Stimulated activated CD4-positive, alpha-beta T cell treated with anti-CD3 and anti-CD28 coated beads, Interleukin-4, amount 100 ng/mL, for 1 hour (primary cell): ENCODE measurements at regions not wholly inside any gene's neighbourhood (a gene's known extent, or its start where the extent isn't known, plus 50 kb on each side); places are given as distances from the start of the nearest gene placed in this dataset.
"Not testable (repeated sequence)": the region's sequence is repeated elsewhere in the genome, so short reads cannot be mapped to it uniquely, and the experiment has no call there.

Source experiments
- DNase-seq: peaks from one replicate; pipeline ENCODE4 v3.0.0-alpha.2; 2020

DNA sequence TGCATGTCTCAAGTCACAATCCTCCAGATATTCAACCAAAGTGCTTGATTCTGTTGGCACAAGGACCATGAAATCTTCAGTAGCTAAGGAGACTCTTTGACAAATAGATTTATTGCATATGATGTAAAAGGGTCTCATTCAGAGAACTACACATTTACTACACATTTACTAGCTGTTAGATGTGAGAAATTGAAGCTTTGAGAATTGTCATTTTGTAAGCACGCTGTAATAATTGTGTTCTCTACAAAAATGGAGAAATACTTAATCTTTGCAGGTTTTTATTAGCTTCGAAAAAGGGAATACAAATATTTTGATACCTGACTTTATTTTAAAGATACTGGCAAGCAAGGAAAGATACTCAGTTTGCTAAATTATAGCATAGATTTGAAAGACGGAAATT, 70.2 kb upstream of the CHD2 start:
- DNase-seq = no peak

DNA sequence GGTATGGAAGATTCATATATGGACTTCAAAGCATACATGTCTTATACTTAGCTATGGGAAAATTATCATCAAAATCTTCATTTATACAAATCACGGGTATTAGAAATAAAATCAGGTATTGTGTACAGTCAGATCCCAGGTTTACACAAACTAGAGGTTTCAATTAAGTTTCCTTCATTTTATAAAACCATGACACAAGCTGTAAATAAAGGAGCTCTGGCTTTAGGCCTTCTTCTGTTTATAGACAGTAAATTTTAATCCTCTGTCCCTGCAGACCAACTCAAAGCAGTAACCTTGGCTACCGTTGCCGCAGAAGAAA, 68.8 kb upstream of the CHD2 start:
- DNase-seq = no peak

DNA sequence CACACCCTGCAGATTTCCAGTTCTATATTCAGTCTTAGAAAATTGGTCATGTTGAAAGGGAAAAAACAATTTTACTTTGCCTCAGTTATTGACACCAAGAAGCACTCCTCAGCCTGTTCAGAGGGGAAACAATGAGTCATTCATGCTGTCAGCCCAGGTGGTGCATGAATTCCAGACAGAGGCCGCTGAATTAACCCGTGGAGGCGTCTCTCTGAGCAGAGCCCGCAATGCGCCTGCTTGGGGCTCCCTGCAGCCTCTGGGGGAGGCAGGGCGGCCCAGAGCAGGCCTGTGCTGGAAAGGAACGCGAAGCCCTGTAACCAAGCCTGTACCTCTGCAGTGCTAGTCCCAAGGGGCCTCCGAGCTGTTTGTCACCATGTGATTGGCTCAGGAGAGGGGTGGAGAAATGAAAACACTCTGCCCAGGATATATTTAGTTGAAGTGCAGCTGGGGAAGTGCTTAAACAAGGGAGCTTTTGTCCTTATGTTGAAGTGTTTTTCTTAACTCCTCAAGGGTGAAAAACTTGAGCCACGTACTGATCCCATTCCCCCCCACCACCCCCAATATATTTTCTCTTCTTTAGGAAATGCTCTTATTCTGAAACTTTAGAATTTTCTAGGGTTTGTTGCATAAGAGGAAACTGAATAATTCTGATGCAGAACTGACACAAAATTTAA, 68.3 kb upstream of the CHD2 start:
- DNase-seq = peak; percentile 80

DNA sequence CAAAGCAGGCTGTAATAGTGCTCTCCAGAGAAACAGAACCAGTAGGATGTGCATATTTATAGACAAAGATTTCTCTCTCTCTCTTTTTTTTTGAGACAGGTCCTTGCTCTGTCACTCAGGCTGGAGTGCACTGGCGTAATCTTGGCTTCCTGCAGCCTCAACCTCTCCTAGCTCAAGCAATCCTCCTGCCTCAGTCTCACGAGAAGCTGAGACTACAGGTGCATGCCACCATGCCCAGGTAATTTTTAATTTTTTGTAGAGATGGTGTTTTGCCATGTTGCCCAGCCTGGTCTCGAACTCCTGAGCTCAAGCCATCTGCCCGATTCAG, 67.1 kb upstream of the CHD2 start:
- DNase-seq = no peak

DNA sequence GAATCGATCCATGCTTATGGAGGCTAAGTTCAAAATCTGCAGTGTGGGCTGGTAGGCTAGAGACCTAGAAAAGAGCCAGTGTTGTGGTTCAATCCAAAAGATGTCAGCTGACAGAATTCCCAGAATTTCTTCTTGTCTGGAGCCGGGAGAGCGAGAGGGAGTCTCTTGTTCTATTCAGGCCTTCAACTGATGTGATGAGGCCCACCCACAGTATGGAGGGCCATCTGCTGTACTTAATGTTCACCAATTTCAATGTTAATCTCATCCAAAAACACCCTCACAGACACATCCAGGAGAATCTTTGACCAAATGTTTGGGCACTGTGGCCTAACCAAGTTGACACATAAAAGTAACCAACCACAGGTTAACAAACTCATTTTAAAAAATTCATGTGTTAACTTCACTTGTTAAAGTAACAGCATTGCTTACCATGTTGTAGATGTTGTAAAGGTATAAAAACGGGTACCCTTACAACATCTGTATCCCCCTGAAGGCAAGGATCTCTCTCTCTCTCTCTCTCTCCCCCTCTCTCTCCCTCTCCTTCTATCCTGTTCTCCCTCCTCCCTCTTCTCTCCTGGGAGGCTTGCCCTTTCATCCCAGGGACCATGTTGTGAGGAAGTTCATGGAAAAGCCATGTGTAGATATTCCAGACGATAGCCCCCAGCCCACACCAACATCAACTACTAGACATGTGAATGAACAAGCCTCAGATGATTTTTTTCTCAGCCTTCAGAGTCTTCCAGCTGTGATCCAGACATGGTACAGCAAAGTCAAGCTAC, 66.4 kb upstream of the CHD2 start:
- no peak for DNase-seq

DNA sequence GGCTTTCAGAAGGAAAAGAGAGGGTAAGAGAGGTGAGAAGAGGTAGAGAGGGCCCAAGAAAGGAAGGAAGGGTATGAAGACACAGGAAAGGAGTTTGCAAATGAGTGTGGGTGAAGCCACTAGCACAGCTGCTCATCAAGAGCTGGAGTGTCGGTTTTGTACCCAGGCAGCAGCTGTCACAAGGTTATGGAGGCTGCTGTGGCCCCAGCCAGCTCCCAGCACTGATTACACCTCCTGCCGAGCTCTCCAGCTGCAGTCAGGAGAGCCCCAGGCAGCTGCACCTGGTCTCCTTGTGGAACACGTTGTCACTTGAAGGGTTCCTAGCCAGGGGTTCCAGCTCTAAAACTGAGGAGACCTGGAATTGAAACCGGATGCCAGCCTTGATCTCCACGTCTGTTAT, 60.4 kb upstream of the CHD2 start:
- DNase-seq = no peak

DNA sequence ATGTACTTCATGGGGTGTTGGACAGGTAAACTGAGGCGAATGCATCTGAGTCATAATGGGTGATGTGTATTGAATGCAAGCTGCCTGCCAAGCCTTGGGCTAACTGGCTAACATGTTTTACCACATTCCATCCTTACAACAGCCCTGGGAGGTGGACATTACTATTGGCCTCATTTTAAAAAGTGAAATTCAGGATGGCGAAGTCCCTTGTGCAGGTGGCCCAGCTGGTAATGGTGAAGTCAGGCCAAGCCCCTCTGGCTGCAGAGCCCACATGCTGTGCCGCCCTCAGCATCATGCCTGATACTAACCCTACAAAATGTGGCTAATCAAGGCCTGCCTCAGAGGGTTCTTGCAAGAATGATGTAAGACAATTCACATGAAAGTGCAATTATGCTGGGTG, 60.0 kb upstream of the CHD2 start:
- DNase-seq = no peak

DNA sequence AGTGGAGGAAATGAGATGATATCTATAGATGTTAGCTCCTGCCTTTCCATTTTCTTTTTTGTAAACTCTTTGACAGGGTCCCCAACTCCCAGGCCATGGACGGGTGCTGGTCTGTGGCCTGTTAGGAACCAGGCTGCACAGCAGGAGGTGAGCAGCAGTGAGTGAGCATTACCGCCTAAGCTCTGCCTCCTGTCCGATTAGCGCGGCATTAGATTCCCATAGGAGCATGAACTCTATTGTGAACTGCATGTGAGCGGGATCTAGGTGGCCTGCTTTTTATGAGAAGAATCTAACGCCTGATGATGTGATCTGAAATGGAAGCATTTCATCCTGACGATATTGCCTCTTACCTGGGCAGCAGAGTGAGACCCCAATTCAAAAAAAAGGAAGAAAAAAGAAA, 56.8 kb upstream of the CHD2 start:
- no peak for DNase-seq

DNA sequence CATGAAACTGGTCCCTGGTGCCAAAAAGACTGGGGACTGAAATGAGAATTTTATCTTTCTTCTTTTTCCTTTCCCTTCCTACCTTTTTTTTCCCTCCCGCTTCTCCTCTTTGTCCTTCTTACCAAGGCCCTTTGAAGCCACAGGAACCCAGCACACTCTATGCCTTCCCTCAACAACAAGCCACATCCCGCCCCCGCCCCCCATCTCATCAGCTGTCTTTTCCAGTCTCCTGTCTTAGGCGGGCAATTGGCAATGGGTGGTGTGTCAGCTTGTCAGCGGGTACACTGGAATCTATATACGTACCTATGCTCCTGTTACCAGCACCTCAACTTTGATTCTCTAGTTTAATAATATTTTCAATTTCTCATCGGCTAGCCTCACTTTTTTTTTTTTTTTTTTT, 56.3 kb upstream of the CHD2 start:
- DNase-seq = no peak

DNA sequence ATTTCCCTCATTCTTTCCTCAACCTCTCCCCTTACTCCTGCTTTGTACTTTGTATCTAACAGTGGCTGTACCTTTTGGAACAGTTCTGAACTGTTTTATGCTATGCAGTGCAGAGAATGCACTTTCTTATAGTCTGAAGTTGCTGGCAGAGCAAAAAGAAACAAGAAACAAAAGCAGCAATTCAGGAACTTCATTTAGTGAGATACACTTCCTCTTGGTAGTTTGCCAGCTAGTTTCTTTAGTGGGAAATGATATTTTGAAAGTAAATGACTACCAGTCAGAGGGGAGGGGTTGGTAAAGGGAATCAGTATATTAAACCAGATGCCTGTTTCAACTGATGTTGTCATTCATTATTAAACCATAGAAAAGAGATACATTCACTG, 55.0 kb upstream of the CHD2 start:
- DNase-seq = no peak

DNA sequence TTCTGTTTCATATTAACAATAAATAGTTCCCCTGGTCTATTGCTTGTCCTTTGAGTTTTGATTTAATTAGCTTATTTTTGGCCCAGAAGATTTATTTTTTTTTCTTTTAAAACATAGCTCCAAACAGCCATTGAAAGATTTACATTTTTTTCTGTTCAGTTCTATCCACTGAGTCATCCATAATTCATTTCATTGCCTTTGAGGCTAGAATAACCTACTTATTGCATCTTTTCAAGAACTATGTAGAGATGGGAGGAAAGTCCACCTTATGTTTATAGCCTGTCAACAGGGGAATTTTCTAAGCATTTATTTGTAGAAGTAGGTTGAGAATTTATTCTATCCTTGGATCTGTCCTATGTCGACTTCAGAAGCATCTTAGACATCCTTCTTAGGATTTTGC, 53.4 kb upstream of the CHD2 start:
- DNase-seq = no peak

DNA sequence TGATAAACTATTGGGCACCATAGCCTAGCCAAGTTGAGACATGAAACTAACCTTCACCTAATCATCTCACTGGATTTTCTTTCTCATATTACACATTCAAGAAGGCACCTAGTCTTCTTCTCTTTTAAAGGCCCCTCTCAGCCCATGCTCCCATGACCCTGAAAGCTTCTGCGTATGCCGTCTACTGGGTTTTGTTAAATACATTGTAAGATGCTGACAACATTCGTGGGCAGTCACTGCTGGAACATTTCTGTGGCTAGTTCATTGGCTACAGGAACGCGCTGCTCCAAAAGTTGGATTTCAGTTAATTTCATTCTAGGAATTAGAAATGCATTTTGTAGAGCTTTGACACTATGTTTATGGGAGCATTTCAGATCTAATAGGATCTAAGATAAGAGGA, 52.3 kb upstream of the CHD2 start:
- DNase-seq = no peak

DNA sequence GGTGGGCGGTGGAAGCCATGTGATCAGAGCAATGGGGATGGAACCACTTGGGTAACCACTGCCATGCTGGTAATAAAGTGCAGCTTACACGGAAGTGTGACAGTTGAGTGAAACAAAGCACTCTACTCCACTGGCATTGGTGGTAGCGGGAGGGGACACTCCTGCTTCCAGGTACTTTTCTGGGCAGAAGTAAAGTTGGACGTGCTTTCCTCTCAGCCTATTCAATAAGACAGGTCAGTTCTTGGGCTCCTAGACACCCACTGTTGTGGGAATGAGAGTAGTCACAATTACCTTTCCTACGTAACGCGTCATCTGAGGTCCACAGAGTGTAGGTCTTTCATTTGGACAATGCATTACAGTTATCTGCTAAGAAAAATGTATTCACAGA, 51.7 kb upstream of the CHD2 start:
- no peak for DNase-seq

DNA sequence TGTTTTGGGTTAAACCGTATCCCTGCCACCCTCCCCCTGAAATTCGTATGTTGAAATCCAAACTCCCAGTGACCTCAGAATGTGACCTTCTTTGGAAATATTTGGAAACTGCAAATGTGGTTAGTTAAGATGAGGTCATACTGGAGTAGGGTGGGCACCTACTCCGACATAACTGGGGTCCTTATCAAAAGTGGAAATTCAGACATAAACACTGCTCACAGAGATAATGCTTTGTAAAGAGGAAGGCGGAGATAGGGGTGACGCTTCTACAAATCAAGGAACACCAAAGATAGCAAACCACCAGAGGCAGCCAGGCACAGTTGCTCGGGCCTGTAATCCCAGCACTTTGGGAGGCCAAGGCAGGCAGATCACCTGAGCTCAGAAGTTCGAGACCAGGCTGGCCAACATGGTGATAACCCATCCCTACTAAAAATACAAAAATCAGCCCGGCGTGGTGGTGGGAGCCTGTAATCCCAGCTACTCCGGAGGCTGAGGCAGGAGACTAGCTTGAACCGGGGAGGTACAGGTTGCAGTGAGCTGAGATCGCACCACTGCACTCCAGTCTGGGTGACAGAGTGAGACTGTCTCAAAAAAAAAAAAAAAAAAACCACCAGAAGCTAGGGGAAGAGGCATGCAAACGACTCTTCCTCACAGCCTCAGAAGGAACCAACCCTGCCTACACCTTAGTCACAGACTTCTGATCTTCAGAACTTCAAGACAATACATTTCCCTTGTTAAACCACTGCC, 51.1 kb upstream of the CHD2 start:
- DNase-seq = peak; percentile 27

DNA sequence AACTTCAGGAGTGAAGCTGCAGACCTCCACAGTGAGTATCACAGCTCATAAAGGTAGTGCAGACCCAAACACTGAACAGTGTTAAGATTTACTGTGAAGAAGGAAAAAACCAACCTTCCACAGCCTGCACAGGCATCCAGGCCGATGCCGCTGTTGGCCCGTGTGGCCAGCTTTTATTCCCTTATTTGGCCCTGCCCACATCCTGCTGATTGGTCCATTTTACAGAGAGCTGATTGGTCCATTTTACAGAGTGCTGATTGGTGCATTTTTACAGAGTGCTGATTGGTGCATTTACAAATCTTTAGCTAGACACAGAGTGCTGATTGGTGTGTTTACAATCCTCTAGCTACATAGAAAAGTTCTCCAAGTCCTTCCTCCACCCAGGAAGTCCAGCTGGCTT, 49.9 kb upstream of the CHD2 start:
- not testable (repeated sequence) for DNase-seq
